Tongue (tissue), 1 donor: ENCODE measurements at regions not wholly inside any gene's neighbourhood (a gene's known extent, or its start where the extent isn't known, plus 50 kb on each side); places are given as distances from the start of the nearest gene placed in this dataset.

Experiments
- DNase-seq: peaks from one replicate; pipeline ENCODE4 v3.0.0-alpha.2; 2015

- no peak for DNase-seq
Measured at GRCh38 chr2:103734911-103735310, 973.1 kb downstream of the TMEM182 start.

GRCh38 chr2:103738108-103738507 is 976.3 kb downstream of the TMEM182 start:
- no peak for DNase-seq

- DNase-seq: no peak
Measured at GRCh38 chr2:103738606-103739005, 976.8 kb downstream of the TMEM182 start.

GRCh38 chr2:103739186-103739585 is 977.4 kb downstream of the TMEM182 start:
- DNase-seq: no peak

GRCh38 chr2:103739921-103740320 is 978.1 kb downstream of the TMEM182 start:
- no peak for DNase-seq

- no peak for DNase-seq
Measured at GRCh38 chr2:103740631-103741030, 978.8 kb downstream of the TMEM182 start.

GRCh38 chr2:103743195-103743594 is 981.4 kb downstream of the TMEM182 start:
- no peak for DNase-seq

- no peak for DNase-seq
Measured at GRCh38 chr2:103754530-103754929, 992.7 kb downstream of the TMEM182 start.

- no peak for DNase-seq
Measured at GRCh38 chr2:103773884-103774283, 1012.1 kb downstream of the TMEM182 start.

- no peak for DNase-seq
Measured at GRCh38 chr2:103780088-103780702, 1018.4 kb downstream of the TMEM182 start.

GRCh38 chr2:103781313-103781712 is 1019.5 kb downstream of the TMEM182 start:
- no peak for DNase-seq

GRCh38 chr2:103784261-103784660 is 1022.4 kb downstream of the TMEM182 start:
- no peak for DNase-seq

- no peak for DNase-seq
Measured at GRCh38 chr2:103785432-103785831, 1023.6 kb downstream of the TMEM182 start.

- DNase-seq: no peak
Measured at GRCh38 chr2:103785956-103786355, 1024.1 kb downstream of the TMEM182 start.

GRCh38 chr2:103788389-103788788 is 1026.6 kb downstream of the TMEM182 start:
- DNase-seq: no peak

- no peak for DNase-seq
Measured at GRCh38 chr2:103788951-103789350, 1027.1 kb downstream of the TMEM182 start.

GRCh38 chr2:103789381-103790095 is 1027.7 kb downstream of the TMEM182 start:
- peak; percentile 87 for DNase-seq

GRCh38 chr2:103792042-103792441 is 1030.2 kb downstream of the TMEM182 start:
- DNase-seq: no peak

GRCh38 chr2:103798291-103798690 is 1036.5 kb downstream of the TMEM182 start:
- no peak for DNase-seq

- DNase-seq: no peak
Measured at GRCh38 chr2:103804013-103804412, 1042.2 kb downstream of the TMEM182 start.

GRCh38 chr2:103805746-103806145 is 1043.9 kb downstream of the TMEM182 start:
- DNase-seq: no peak

- no peak for DNase-seq
Measured at GRCh38 chr2:103808814-103809213, 1045.1 kb upstream of the POU3F3 start.

- DNase-seq: no peak
Measured at GRCh38 chr2:103809415-103809814, 1044.5 kb upstream of the POU3F3 start.

GRCh38 chr2:103809941-103810441 is 1043.9 kb upstream of the POU3F3 start:
- no peak for DNase-seq
